ENCODE measurements at regions not wholly inside any gene's neighbourhood (a gene's known extent, or its start where the extent isn't known, plus 50 kb on each side); places are given as distances from the start of the nearest gene placed in this dataset.
"Not testable (repeated sequence)": the region's sequence is repeated elsewhere in the genome, so short reads cannot be mapped to it uniquely, and the experiment has no call there.

DNA sequence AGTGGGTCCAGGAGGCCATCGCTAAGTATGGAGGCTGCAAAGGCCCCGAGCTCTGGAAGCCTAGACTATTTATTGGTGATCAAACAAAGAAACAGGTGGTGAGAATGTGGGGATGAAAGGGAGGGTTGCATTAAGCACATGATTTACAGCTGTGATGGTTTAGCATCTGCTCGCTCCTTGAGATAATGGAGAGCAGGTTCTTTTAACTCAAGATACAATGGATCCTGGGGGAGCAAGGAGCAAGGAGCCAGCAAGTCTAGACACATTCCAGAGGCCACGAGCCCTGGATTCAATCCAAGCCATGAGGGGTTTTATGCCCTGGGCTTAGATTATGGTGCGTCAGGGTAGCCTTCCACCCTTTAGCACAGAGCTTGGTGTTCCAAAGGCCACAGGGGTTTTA lies 460.3 kb downstream of the GJA1 start:
- not testable (repeated sequence) for TF ChIP-seq EZH2 (IDR thresholded peaks at IDR 0.05; ENCODE audit: borderline replicate concordance, low read length)
- TF ChIP-seq, protein P1, sequence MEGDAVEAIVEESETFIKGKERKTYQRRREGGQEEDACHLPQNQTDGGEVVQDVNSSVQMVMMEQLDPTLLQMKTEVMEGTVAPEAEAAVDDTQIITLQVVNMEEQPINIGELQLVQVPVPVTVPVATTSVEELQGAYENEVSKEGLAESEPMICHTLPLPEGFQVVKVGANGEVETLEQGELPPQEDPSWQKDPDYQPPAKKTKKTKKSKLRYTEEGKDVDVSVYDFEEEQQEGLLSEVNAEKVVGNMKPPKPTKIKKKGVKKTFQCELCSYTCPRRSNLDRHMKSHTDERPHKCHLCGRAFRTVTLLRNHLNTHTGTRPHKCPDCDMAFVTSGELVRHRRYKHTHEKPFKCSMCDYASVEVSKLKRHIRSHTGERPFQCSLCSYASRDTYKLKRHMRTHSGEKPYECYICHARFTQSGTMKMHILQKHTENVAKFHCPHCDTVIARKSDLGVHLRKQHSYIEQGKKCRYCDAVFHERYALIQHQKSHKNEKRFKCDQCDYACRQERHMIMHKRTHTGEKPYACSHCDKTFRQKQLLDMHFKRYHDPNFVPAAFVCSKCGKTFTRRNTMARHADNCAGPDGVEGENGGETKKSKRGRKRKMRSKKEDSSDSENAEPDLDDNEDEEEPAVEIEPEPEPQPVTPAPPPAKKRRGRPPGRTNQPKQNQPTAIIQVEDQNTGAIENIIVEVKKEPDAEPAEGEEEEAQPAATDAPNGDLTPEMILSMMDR (conservative IDR thresholded peaks at IDR 0.05 in 1 of 2, IDR thresholded peaks at IDR 0.05 in 1 of 2; ENCODE audit: extremely low read depth in 1 of 2, insufficient read depth in 1 of 2, low read depth in 1 of 2, low read length in 2 of 2): not testable (repeated sequence)
